DND-41 (cell line): ENCODE measurements at regions not wholly inside any gene's neighbourhood (a gene's known extent, or its start where the extent isn't known, plus 50 kb on each side); places are given as distances from the start of the nearest gene placed in this dataset.

Source experiments
- EZH2 ChIP-seq: IDR thresholded peaks from 3 replicates; pipeline ENCODE4 v1.6.1; 2012; ENCODE audit warnings: borderline replicate concordance, low read depth, mild to moderate bottlenecking, moderate library complexity, low read length, inconsistent platforms; ENCODE audit not compliant: severe bottlenecking
- TF ChIP-seq, protein P1 (sequence below): IDR thresholded peaks from 2 replicates; pipeline ENCODE4 v1.5.1; 2012; ENCODE audit warnings: borderline replicate concordance, low read length, moderate library complexity, mild to moderate bottlenecking; ENCODE audit not compliant: poor library complexity, severe bottlenecking; ENCODE audit errors: extremely low read depth

DNA sequence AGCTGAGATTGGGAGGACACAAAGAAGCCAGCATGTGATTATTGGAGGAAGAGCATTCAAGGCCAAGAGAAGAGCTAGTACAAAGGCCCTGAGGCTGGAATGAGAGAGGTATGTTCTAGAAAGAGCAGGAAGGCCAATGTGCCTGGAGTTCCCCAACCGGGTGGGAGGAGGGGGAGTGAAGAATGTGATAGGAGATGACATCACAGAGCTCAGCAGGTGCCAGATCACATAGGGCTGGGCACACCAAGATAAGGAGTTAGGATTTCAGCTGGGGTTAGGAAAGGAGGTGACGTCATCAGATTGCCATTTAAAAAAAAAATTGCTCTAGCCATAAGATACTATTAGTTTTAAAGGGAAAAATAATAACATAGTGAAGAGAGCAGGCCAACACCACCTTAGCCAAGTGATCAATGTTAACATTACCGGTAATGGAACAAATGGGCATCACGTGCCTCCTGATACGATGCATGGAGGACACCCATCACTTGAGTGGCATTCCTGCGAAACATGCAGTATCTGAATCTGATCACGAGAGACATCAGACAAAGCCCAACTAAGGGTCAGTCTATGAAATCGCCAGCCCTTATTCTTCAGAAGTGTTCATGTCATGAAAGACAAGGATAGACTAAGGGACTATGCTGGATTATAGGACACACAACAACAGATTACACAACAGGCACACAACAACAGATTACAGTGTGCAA is 344.3 kb downstream of the BCOR start:
- TF ChIP-seq EZH2: no peak
- TF ChIP-seq, protein P1, sequence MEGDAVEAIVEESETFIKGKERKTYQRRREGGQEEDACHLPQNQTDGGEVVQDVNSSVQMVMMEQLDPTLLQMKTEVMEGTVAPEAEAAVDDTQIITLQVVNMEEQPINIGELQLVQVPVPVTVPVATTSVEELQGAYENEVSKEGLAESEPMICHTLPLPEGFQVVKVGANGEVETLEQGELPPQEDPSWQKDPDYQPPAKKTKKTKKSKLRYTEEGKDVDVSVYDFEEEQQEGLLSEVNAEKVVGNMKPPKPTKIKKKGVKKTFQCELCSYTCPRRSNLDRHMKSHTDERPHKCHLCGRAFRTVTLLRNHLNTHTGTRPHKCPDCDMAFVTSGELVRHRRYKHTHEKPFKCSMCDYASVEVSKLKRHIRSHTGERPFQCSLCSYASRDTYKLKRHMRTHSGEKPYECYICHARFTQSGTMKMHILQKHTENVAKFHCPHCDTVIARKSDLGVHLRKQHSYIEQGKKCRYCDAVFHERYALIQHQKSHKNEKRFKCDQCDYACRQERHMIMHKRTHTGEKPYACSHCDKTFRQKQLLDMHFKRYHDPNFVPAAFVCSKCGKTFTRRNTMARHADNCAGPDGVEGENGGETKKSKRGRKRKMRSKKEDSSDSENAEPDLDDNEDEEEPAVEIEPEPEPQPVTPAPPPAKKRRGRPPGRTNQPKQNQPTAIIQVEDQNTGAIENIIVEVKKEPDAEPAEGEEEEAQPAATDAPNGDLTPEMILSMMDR: no peak
